Body of pancreas (tissue), 4 donors: ENCODE measurements at regions not wholly inside any gene's neighbourhood (a gene's known extent, or its start where the extent isn't known, plus 50 kb on each side); places are given as distances from the start of the nearest gene placed in this dataset.

Experiments used
- CTCF ChIP-seq, 7 experiments: fragments of 450-650 bp in 4 of 7; fragments of 200-600 bp in 3 of 7; sonication (generic) in 3 of 7; IDR thresholded peaks; one replicate each; pipeline ENCODE4 v1.5.1; 2016 to 2019; ENCODE audit warnings: antibody characterized with exemption in 7 of 7
- POLR2A ChIP-seq, 3 donors: fragments of 450-650 bp; IDR thresholded peaks; one replicate each; pipeline ENCODE4 v1.6.1; 2016; ENCODE audit warnings: antibody characterized with exemption in 3 of 3, mild to moderate bottlenecking in 2 of 3

- TF ChIP-seq POLR2A (IDR thresholded peaks at IDR 0.05) (no peak), CTCF (IDR thresholded peaks at IDR 0.05) (no peak)
Measured at GRCh38 chr11:45092901-45093760, 53.3 kb upstream of the PRDM11 start.
